SK-N-SH (cell line): ENCODE measurements at regions not wholly inside any gene's neighbourhood (a gene's known extent, or its start where the extent isn't known, plus 50 kb on each side); places are given as distances from the start of the nearest gene placed in this dataset.

Experiments
- EP300 ChIP-seq, 2 experiments: IDR thresholded peaks; 2 replicates each; pipeline versions ENCODE4 v1.4.0 to v1.6.1; 2012; ENCODE audit warnings: borderline replicate concordance in 1 of 2, low read depth in 1 of 2, low read length in 1 of 2
- NRF1 ChIP-seq: IDR thresholded peaks from 2 replicates; pipeline ENCODE4 v1.6.1; 2012; ENCODE audit warnings: low read depth, mild to moderate bottlenecking, low read length
- POLR2AphosphoS5 ChIP-seq: IDR thresholded peaks from 2 replicates; pipeline ENCODE4 v1.6.1; 2012; ENCODE audit warnings: low read depth, low read length
- RXRA ChIP-seq: IDR thresholded peaks from 2 replicates; pipeline ENCODE4 v1.4.0; 2012; ENCODE audit warnings: low read depth, mild to moderate bottlenecking, borderline replicate concordance
- SIN3A ChIP-seq: IDR thresholded peaks from 2 replicates; pipeline ENCODE4 v1.6.1; 2012; ENCODE audit warnings: low read depth, mild to moderate bottlenecking, low read length, moderate library complexity, borderline replicate concordance
- TAF1 ChIP-seq: IDR thresholded peaks from 2 replicates; pipeline ENCODE4 v1.6.1; 2012; ENCODE audit warnings: low read depth, mild to moderate bottlenecking, low read length, moderate library complexity, borderline replicate concordance
- TEAD4 ChIP-seq: IDR thresholded peaks from 2 replicates; pipeline ENCODE4 v1.4.0; 2012; ENCODE audit warnings: mild to moderate bottlenecking, borderline replicate concordance; ENCODE audit not compliant: insufficient read depth
- TF ChIP-seq, protein P1 (sequence below): fragments of 200-600 bp; sonication (generic); IDR thresholded peaks from 2 replicates; pipeline ENCODE4 v1.6.1; 2017; ENCODE audit warnings: antibody characterized with exemption, mild to moderate bottlenecking, moderate library complexity
- TF ChIP-seq, protein P2 (sequence below): IDR thresholded peaks from 2 replicates; pipeline ENCODE4 v1.4.0; 2012; ENCODE audit warnings: low read depth, borderline replicate concordance
- TF ChIP-seq, protein P3 (sequence below): IDR thresholded peaks from 2 replicates; pipeline ENCODE4 v1.4.0; 2012; ENCODE audit warnings: low read depth

DNA sequence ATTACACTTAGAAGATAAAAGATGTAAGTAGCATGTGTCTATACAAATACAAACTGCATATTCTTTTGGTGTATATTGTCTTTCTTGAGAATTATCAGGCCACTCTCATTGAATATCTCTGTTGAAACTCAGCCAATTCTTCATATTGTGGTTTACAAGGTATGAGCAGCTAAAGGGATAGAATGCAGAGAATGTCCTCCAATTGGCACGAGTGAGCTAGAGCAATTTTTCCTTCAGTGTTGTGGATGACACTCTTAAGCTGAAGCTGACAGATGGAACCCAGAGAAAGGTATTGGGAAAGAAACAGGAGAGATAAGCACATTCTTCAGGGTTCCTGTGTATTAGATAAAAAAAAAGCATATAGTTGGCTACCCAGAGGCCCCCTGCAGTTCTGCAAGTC, 453.1 kb downstream of the EPHA3 start:
- TF ChIP-seq, protein P1, sequence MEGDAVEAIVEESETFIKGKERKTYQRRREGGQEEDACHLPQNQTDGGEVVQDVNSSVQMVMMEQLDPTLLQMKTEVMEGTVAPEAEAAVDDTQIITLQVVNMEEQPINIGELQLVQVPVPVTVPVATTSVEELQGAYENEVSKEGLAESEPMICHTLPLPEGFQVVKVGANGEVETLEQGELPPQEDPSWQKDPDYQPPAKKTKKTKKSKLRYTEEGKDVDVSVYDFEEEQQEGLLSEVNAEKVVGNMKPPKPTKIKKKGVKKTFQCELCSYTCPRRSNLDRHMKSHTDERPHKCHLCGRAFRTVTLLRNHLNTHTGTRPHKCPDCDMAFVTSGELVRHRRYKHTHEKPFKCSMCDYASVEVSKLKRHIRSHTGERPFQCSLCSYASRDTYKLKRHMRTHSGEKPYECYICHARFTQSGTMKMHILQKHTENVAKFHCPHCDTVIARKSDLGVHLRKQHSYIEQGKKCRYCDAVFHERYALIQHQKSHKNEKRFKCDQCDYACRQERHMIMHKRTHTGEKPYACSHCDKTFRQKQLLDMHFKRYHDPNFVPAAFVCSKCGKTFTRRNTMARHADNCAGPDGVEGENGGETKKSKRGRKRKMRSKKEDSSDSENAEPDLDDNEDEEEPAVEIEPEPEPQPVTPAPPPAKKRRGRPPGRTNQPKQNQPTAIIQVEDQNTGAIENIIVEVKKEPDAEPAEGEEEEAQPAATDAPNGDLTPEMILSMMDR = no peak
- TF ChIP-seq TAF1 (no peak), SIN3A (no peak), RXRA (no peak), POLR2AphosphoS5 (no peak), EP300 (IDR thresholded peaks at IDR 0.05; ENCODE audit: borderline replicate concordance in 1 of 2, low read depth in 1 of 2, low read length in 1 of 2) (no peak), TEAD4 (no peak), NRF1 (no peak)
- TF ChIP-seq, protein P2, sequence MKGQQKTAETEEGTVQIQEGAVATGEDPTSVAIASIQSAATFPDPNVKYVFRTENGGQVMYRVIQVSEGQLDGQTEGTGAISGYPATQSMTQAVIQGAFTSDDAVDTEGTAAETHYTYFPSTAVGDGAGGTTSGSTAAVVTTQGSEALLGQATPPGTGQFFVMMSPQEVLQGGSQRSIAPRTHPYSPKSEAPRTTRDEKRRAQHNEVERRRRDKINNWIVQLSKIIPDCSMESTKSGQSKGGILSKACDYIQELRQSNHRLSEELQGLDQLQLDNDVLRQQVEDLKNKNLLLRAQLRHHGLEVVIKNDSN = no peak
- TF ChIP-seq, protein P3, sequence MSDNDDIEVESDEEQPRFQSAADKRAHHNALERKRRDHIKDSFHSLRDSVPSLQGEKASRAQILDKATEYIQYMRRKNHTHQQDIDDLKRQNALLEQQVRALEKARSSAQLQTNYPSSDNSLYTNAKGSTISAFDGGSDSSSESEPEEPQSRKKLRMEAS = no peak
